Activated CD4-positive, CD25-positive, alpha-beta regulatory T cell treated with anti-CD3 and anti-CD28 coated beads, Interleukin-2, amount 50 U/mL, for 24 hours (primary cell): ENCODE measurements at regions not wholly inside any gene's neighbourhood (a gene's known extent, or its start where the extent isn't known, plus 50 kb on each side); places are given as distances from the start of the nearest gene placed in this dataset.
"Not testable (repeated sequence)": the region's sequence is repeated elsewhere in the genome, so short reads cannot be mapped to it uniquely, and the experiment has no call there.

Experiments used
- ATAC-seq, 2 donors: fragments of 150-1000 bp; cut with Tn5 transposase; one replicate each; pipeline ENCODE4 v1.10.0; 2021; ENCODE audit warnings: mild to moderate bottlenecking in 1 of 2, moderate library complexity in 1 of 2

- ATAC-seq = no peak
These were observed 233.7 kb upstream of the SPRY1 start for GRCh38 chr4:123162859-123163258.

- ATAC-seq = no peak
These were observed 233.1 kb upstream of the SPRY1 start for GRCh38 chr4:123163501-123163900.

GRCh38 chr4:123166023-123166422 is 230.6 kb upstream of the SPRY1 start:
- ATAC-seq = no peak

- no peak for ATAC-seq
These were observed 228.7 kb upstream of the SPRY1 start for GRCh38 chr4:123167931-123168330.

GRCh38 chr4:123168812-123169211 is 227.8 kb upstream of the SPRY1 start:
- ATAC-seq = no peak

GRCh38 chr4:123170843-123171242 is 225.8 kb upstream of the SPRY1 start:
- ATAC-seq = no peak

GRCh38 chr4:123176605-123177004 is 220.0 kb upstream of the SPRY1 start:
- no peak for ATAC-seq

GRCh38 chr4:123182289-123182688 is 214.3 kb upstream of the SPRY1 start:
- ATAC-seq = no peak

GRCh38 chr4:123183308-123183707 is 213.3 kb upstream of the SPRY1 start:
- no peak for ATAC-seq

GRCh38 chr4:123183754-123184153 is 212.8 kb upstream of the SPRY1 start:
- ATAC-seq = not testable (repeated sequence)

- no peak for ATAC-seq
These were observed 209.9 kb upstream of the SPRY1 start for GRCh38 chr4:123186731-123187130.

- ATAC-seq = no peak
These were observed 206.4 kb upstream of the SPRY1 start for GRCh38 chr4:123190176-123190575.

GRCh38 chr4:123191728-123192127 is 204.9 kb upstream of the SPRY1 start:
- ATAC-seq = no peak

GRCh38 chr4:123193802-123194367 is 202.7 kb upstream of the SPRY1 start:
- ATAC-seq = no peak

- ATAC-seq = no peak
These were observed 197.9 kb upstream of the SPRY1 start for GRCh38 chr4:123198706-123199105.

GRCh38 chr4:123200051-123200940 is 196.3 kb upstream of the SPRY1 start:
- ATAC-seq = no peak

- no peak for ATAC-seq
These were observed 191.9 kb upstream of the SPRY1 start for GRCh38 chr4:123204737-123205136.

- no peak for ATAC-seq
These were observed 190.6 kb upstream of the SPRY1 start for GRCh38 chr4:123206016-123206415.

- ATAC-seq = no peak
These were observed 187.2 kb upstream of the SPRY1 start for GRCh38 chr4:123209436-123209835.

- no peak for ATAC-seq
These were observed 181.1 kb upstream of the SPRY1 start for GRCh38 chr4:123215536-123215935.

- no peak for ATAC-seq
These were observed 180.1 kb upstream of the SPRY1 start for GRCh38 chr4:123216543-123216942.

- ATAC-seq = no peak
These were observed 179.6 kb upstream of the SPRY1 start for GRCh38 chr4:123216946-123217345.

- no peak for ATAC-seq
These were observed 178.9 kb upstream of the SPRY1 start for GRCh38 chr4:123217664-123218063.

GRCh38 chr4:123218981-123219380 is 177.6 kb upstream of the SPRY1 start:
- no peak for ATAC-seq
